Activated CD8-positive, alpha-beta T cell treated with anti-CD3 and anti-CD28 coated beads for 36 hours (primary cell): ENCODE measurements at regions not wholly inside any gene's neighbourhood (a gene's known extent, or its start where the extent isn't known, plus 50 kb on each side); places are given as distances from the start of the nearest gene placed in this dataset.

Experiments
- ATAC-seq: fragments of 200-7000 bp; cut with Tn5 transposase; one replicate; pipeline ENCODE4 v1.10.0; 2021; ENCODE audit warnings: mild to moderate bottlenecking, moderate library complexity
- CTCF ChIA-PET: fragments of 350-600 bp; sonication (Branson Sonifier 250); formaldehyde crosslinking; loops from one replicate; lab custom pipeline; 2021; ENCODE audit warnings: antibody characterized with exemption; lab: Charles Lee
- POLR2A ChIA-PET: fragments of 350-600 bp; sonication (Branson Sonifier 250); formaldehyde crosslinking; loops from one replicate; lab custom pipeline; 2021; ENCODE audit warnings: antibody characterized with exemption; lab: Charles Lee
- DNase-seq: peaks from one replicate; pipeline ENCODE4 v3.0.0-alpha.2; 2020
- H3K27ac Mint-ChIP-seq: one replicate; pipeline ENCODE4 v1.8.0; 2021; ENCODE audit warnings: mild to moderate bottlenecking, mixed read lengths
- H3K27me3 Mint-ChIP-seq: one replicate; pipeline ENCODE4 v1.8.0; 2021; ENCODE audit warnings: mixed read lengths
- H3K36me3 Mint-ChIP-seq: one replicate; pipeline ENCODE4 v1.8.0; 2021; ENCODE audit warnings: low read depth, mixed read lengths
- H3K4me1 Mint-ChIP-seq: one replicate; pipeline ENCODE4 v1.8.0; 2021; ENCODE audit warnings: low read depth, mixed read lengths
- H3K4me3 Mint-ChIP-seq: one replicate; pipeline ENCODE4 v1.8.0; 2021; ENCODE audit warnings: mild to moderate bottlenecking, moderate library complexity, mixed read lengths
- H3K9me3 Mint-ChIP-seq: one replicate; pipeline ENCODE4 v1.8.0; 2021; ENCODE audit warnings: mixed read lengths
- CTCF ChIP-seq: fragments of 200-600 bp; IDR thresholded peaks from one replicate; pipeline ENCODE4 v1.8.0; 2022; ENCODE audit warnings: antibody characterized with exemption, mild to moderate bottlenecking
- intact Hi-C: fragments of 100-400 bp; cut with micrococcal nuclease; formaldehyde crosslinking; loops from one replicate; pipeline ENCODE4 v1.10.0; 2022

DNA sequence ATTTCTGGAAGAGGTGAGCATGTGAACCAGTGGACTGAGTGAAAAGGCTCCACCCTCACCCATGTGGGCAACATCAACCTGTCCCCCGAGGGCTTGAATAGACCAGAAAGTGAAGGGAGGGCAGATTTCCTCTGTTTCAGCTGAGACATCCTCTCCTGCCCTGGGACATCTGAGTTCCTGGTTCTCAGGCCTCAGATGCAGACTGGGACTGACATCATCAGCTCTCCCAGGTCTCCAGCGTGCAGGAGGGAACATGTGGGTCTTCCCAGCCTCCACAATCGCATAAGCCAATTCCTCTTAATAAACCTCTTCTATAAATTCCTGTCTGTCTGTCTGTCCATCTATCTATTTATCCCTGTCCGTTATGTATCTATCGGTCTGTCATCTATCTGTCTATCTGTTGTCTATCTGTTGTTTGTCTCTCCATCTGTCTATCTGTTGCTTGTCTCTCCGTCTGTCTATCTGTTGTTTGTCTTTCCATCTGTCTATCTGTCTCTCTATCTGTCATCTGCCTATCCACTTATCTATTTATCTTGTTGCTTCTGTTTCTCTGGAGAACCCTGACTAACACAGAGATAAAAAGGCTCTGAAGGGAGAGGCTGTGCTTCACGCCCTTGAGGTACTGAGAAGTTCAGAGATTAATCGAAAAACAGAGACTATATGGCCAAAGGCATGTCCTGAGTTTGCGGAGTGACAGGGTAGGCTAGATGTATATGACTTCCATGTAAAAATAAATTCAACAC is 140.3 kb upstream of the PFKP start:
- H3K27me3 Mint-ChIP-seq, result peaks cover 21% of the 10 kb centered on the region
- no peaks in the 10 kb centered on the region for H3K36me3 Mint-ChIP-seq
- intact Hi-C loops, result loop anchor here (5.0 kb wide), 1 partner anchor 50 kb away; no protein-coding TSS in a partner anchor
- H3K27ac Mint-ChIP-seq, result no peak overlapping the region
- no peak for TF ChIP-seq CTCF
- POLR2A ChIA-PET, result no interaction called here
- no peak for DNase-seq
- no peaks in the 10 kb centered on the region for H3K9me3 Mint-ChIP-seq
- H3K4me1 Mint-ChIP-seq, result peaks cover 3% of the 10 kb centered on the region
- ATAC-seq, result no peak
- H3K4me3 Mint-ChIP-seq, result no peak overlapping the region
- CTCF ChIA-PET, result interaction anchor here (1.3 to 3.1 kb wide), 7 partner anchors 9 to 117 kb away, joined by 3 to 35 read pairs (median 4); no protein-coding TSS in a partner anchor

DNA sequence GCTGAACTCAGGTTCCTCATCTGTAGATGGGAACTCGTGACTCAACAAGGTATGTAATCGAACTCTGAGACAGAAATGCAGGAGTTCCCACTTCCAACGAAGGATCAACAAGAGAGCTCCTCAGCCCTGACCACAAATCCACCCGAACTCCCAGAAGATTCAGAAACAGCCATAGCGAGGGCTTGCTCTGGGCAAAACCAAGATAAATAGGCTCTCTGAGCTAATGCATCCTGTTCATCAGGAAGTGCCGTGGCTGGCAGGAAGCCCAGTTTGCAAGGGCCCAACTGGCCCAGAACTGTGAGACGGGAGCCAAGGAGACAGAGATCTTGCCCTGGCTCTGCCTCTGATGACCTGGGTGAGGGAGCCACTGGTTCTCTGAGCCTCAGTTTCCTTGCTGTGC is 141.7 kb upstream of the PFKP start:
- ChIA-PET CTCF (interaction anchor here (1.5 to 1.8 kb wide), 3 partner anchors 11 to 118 kb away, joined by 3 to 8 read pairs (median 3); no protein-coding TSS in a partner anchor), POLR2A (no interaction called here)
- H3K9me3 Mint-ChIP-seq, result no peaks in the 10 kb centered on the region
- H3K4me1 Mint-ChIP-seq, result peaks cover 3% of the 10 kb centered on the region
- TF ChIP-seq CTCF, result no peak
- ATAC-seq, result no peak
- H3K27me3 Mint-ChIP-seq, result peaks cover 23% of the 10 kb centered on the region
- no peak for DNase-seq
- H3K4me3 Mint-ChIP-seq, result no peak overlapping the region
- intact Hi-C loops, result loop anchor here (5.0 kb wide), 1 partner anchor 52 kb away; no protein-coding TSS in a partner anchor
- H3K36me3 Mint-ChIP-seq, result no peaks in the 10 kb centered on the region
- H3K27ac Mint-ChIP-seq, result no peak overlapping the region

DNA sequence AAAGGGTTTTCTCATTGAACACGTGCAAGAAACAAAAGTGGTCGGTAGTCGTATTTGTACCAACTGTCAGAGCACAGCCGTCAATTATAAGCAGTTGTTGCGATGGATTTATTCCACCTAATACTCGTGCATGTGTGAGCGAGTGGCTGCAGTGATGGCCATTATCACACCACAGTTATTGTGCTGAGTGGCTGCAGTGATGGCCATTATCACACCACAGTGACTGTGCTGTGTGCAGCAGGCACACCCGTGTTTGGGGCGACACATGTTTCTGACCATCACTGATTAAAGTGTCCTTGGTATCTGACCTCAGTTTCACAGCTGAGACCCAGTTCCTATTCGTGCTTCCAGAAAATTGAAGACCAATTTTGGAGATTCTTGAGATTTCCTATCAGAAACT is 142.9 kb upstream of the PFKP start:
- Mint-ChIP-seq H3K9me3 (no peaks in the 10 kb centered on the region), H3K4me3 (no peak overlapping the region), H3K4me1 (peaks cover 3% of the 10 kb centered on the region), H3K27ac (no peak overlapping the region), H3K36me3 (no peaks in the 10 kb centered on the region), H3K27me3 (peaks cover 24% of the 10 kb centered on the region)
- intact Hi-C loops, result no loop called here
- DNase-seq, result no peak
- CTCF ChIA-PET, result interaction anchor here (0.8 to 1.7 kb wide), 2 partner anchors 10 to 120 kb away, joined by 3 to 4 read pairs; no protein-coding TSS in a partner anchor
- no peak for ATAC-seq
- TF ChIP-seq CTCF, result no peak
- POLR2A ChIA-PET, result no interaction called here

DNA sequence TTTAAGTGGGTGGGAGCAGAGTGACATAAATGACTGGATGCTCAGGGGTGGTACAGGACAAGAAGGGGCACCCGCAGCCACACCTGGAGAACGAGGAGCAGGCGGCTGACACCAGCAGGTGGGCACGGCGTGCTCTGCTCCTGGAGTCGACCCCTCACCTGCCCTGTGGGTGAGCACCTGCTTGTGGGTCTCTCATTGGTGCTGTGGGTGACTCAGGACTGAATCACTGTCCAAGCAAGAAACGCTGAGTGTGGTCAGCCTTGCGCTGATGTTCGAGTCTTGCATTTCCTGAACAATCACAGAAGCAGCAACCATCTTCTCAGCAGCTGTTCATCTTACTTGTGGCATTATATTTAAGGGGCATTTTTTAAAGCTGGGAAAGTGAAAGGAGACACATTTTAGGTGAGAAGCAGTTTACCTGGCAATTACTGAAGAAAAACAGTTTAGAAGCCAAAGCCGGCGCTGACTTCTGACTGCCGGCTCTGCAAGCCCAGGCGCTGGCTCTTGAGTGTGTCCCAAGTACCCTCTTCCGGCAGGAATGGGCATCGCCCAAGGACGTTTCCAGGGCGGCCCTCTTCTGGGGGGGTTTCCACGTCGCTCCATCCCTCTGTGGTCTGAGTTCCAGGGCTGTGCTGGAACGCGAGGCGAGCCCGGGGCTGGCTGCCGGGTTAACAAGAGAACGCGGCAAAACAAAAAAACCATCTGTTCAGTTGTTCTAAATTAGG is 145.2 kb upstream of the PFKP start:
- ATAC-seq (no peak), DNase-seq (no peak)
- Mint-ChIP-seq H3K4me1 (peaks cover 2% of the 10 kb centered on the region), H3K27ac (no peak overlapping the region), H3K36me3 (no peaks in the 10 kb centered on the region), H3K9me3 (no peaks in the 10 kb centered on the region), H3K4me3 (no peak overlapping the region), H3K27me3 (peaks cover 20% of the 10 kb centered on the region)
- intact Hi-C loops, result no loop called here
- TF ChIP-seq CTCF, result no peak
- ChIA-PET POLR2A (no interaction called here), CTCF (no interaction called here)

DNA sequence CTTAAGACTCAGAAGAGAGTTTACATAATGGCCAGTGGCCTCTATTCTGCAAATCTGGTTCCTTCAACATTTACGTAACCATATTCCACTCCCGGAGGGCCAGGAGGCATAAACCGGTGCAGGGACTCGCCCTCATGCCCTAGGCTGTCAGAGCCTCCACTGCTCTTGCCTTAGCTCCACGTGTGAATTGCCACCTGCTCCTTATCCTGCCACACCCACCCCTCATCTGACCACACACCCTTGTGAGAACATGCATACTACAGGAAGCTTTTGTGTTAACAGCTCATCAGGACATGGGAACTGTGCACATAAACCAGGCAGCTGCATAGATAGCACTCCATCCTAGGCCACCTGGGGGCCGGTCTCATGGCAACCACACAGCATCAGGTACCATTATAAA is 146.7 kb upstream of the PFKP start:
- no peak overlapping the region for H3K27ac Mint-ChIP-seq
- peaks cover 2% of the 10 kb centered on the region for H3K4me1 Mint-ChIP-seq
- ChIA-PET CTCF (interaction anchor here (1.1 kb wide), 1 partner anchor 15 kb away, joined by 3 read pairs; no protein-coding TSS in a partner anchor), POLR2A (no interaction called here)
- TF ChIP-seq CTCF, result no peak
- H3K4me3 Mint-ChIP-seq, result no peak overlapping the region
- DNase-seq, result no peak
- peaks cover 18% of the 10 kb centered on the region for H3K27me3 Mint-ChIP-seq
- no peaks in the 10 kb centered on the region for H3K9me3 Mint-ChIP-seq
- no peak for ATAC-seq
- intact Hi-C loops, result no loop called here
- no peaks in the 10 kb centered on the region for H3K36me3 Mint-ChIP-seq
